Caco-2 (cell line): ENCODE measurements at regions not wholly inside any gene's neighbourhood (a gene's known extent, or its start where the extent isn't known, plus 50 kb on each side); places are given as distances from the start of the nearest gene placed in this dataset.

ENCODE experiments used
- BruUV-seq: library from RNA; stranded (reverse); fragments of 400-500 nt; replicated peaks from 2 replicates; lab custom pipeline; 2021; lab: Mats Ljungman, UMichigan
- CTCF ChIA-PET: fragments of 300-600 bp; sonication (Branson Sonifier 250); formaldehyde crosslinking; loops from one replicate; lab custom pipeline; 2022; ENCODE audit warnings: antibody characterized with exemption; lab: Charles Lee
- POLR2A ChIA-PET: fragments of 300-600 bp; sonication (Branson Sonifier 250); formaldehyde crosslinking; loops from one replicate; lab custom pipeline; 2022; ENCODE audit warnings: antibody characterized with exemption; lab: Charles Lee
- DNase-seq, 2 experiments: peaks; one replicate each; pipeline versions ENCODE4 v3.0.0 to v3.0.0-alpha.2; 2020 to 2022
- H3K27me3 ChIP-seq: replicated peaks from 2 replicates; pipeline ENCODE4 v1.6.0; 2011; ENCODE audit warnings: low read length; ENCODE audit not compliant: control insufficient read depth, insufficient read depth
- H3K36me3 ChIP-seq: 2 replicates; pipeline ENCODE4 v1.5.1; 2011; ENCODE audit warnings: low read length; ENCODE audit not compliant: control insufficient read depth, insufficient read depth
- H3K4me1 ChIP-seq: fragments of 250-450 bp; sonication (Bioruptor Pico); 2 replicates; pipeline ENCODE4 v1.5.1; 2020; ENCODE audit warnings: mild to moderate bottlenecking
- H3K4me3 ChIP-seq: 2 replicates; pipeline ENCODE4 v1.5.1; 2011; ENCODE audit warnings: low read depth, mild to moderate bottlenecking, control low read depth, low read length
- H3K9me3 ChIP-seq: fragments of 250-450 bp; sonication (Bioruptor Pico); 2 replicates; pipeline ENCODE4 v1.5.1; 2020; ENCODE audit warnings: mild to moderate bottlenecking, moderate library complexity
- H3K27ac Mint-ChIP-seq: one replicate; pipeline ENCODE4 v1.8.0; 2022; ENCODE audit warnings: mixed read lengths; ENCODE audit not compliant: unreplicated experiment
- H3K27me3 Mint-ChIP-seq: one replicate; pipeline ENCODE4 v1.8.0; 2022; ENCODE audit warnings: mixed read lengths; ENCODE audit not compliant: insufficient read depth, unreplicated experiment
- H3K36me3 Mint-ChIP-seq: one replicate; pipeline ENCODE4 v1.8.0; 2022; ENCODE audit warnings: mild to moderate bottlenecking, mixed read lengths; ENCODE audit not compliant: insufficient read depth, unreplicated experiment
- H3K4me1 Mint-ChIP-seq: one replicate; pipeline ENCODE4 v1.8.0; 2022; ENCODE audit warnings: low read depth, mixed read lengths; ENCODE audit not compliant: unreplicated experiment
- H3K4me3 Mint-ChIP-seq: one replicate; pipeline ENCODE4 v1.8.0; 2022; ENCODE audit warnings: mild to moderate bottlenecking, moderate library complexity, mixed read lengths; ENCODE audit not compliant: unreplicated experiment
- H3K9me3 Mint-ChIP-seq: one replicate; pipeline ENCODE4 v1.8.0; 2022; ENCODE audit warnings: mixed read lengths; ENCODE audit not compliant: unreplicated experiment
- CTCF ChIP-seq, 2 experiments: fragments of 200-600 bp in 1 of 2; IDR thresholded peaks; 1 replicate in 1 of 2; 2 replicates in 1 of 2; pipeline versions ENCODE4 v1.5.1 to v1.8.0; 2011 to 2022; ENCODE audit warnings: antibody characterized with exemption in 1 of 2, control low read depth in 1 of 2, inconsistent platforms in 1 of 2, low read depth in 1 of 2, low read length in 1 of 2, mild to moderate bottlenecking in 1 of 2, moderate library complexity in 1 of 2; ENCODE audit not compliant: insufficient read depth in 1 of 2, severe bottlenecking in 1 of 2, unreplicated experiment in 1 of 2
- intact Hi-C: fragments of 100-400 bp; cut with micrococcal nuclease; formaldehyde crosslinking; loops from one replicate; pipeline ENCODE4 v1.10.0; 2022; ENCODE audit not compliant: unreplicated experiment

- intact Hi-C loops: no loop called here
- no peak overlapping the region for H3K27ac Mint-ChIP-seq
- H3K9me3 Mint-ChIP-seq: no peaks in the 10 kb centered on the region
- BruUV-seq: no TSS peak
- no peaks in the 10 kb centered on the region for H3K27me3 Mint-ChIP-seq
- DNase-seq: no peak
- POLR2A ChIA-PET: no interaction called here
- no peaks in the 10 kb centered on the region for H3K9me3 ChIP-seq
- no peaks in the 10 kb centered on the region for H3K36me3 Mint-ChIP-seq
- no peak overlapping the region for H3K4me3 ChIP-seq
- H3K27me3 ChIP-seq: no peaks in the 10 kb centered on the region
- TF ChIP-seq CTCF (IDR thresholded peaks at IDR 0.05; ENCODE audit: insufficient read depth in 1 of 2, low read depth in 1 of 2, low read length in 1 of 2, severe bottlenecking in 1 of 2, unreplicated experiment in 1 of 2): no peak
- CTCF ChIA-PET: no interaction called here
- no peaks in the 10 kb centered on the region for H3K4me1 Mint-ChIP-seq
- no peaks in the 10 kb centered on the region for H3K36me3 ChIP-seq
- no peak overlapping the region for H3K4me3 Mint-ChIP-seq
- H3K4me1 ChIP-seq: no peaks in the 10 kb centered on the region
Observed at GRCh38 chrX:78476701-78477100, 149.3 kb upstream of the CYSLTR1 start.

GRCh38 chrX:78456909-78457308, 129.5 kb upstream of the CYSLTR1 start:
- no peak for DNase-seq
- CTCF ChIA-PET: no interaction called here
- Histone ChIP-seq H3K36me3 (no peaks in the 10 kb centered on the region), H3K27me3 (no peaks in the 10 kb centered on the region), H3K9me3 (no peaks in the 10 kb centered on the region), H3K4me1 (no peaks in the 10 kb centered on the region), H3K4me3 (no peak overlapping the region)
- intact Hi-C loops: no loop called here
- Mint-ChIP-seq H3K36me3 (no peaks in the 10 kb centered on the region), H3K9me3 (no peaks in the 10 kb centered on the region), H3K27me3 (no peaks in the 10 kb centered on the region), H3K27ac (no peak overlapping the region), H3K4me3 (no peak overlapping the region), H3K4me1 (no peaks in the 10 kb centered on the region)
- BruUV-seq: no TSS peak
- TF ChIP-seq CTCF (IDR thresholded peaks at IDR 0.05; ENCODE audit: insufficient read depth in 1 of 2, low read depth in 1 of 2, low read length in 1 of 2, severe bottlenecking in 1 of 2, unreplicated experiment in 1 of 2): no peak
- POLR2A ChIA-PET: no interaction called here

- H3K27me3 Mint-ChIP-seq: no peaks in the 10 kb centered on the region
- intact Hi-C loops: no loop called here
- H3K36me3 Mint-ChIP-seq: no peaks in the 10 kb centered on the region
- H3K9me3 Mint-ChIP-seq: no peaks in the 10 kb centered on the region
- Histone ChIP-seq H3K9me3 (no peaks in the 10 kb centered on the region), H3K27me3 (no peaks in the 10 kb centered on the region), H3K4me3 (no peak overlapping the region), H3K36me3 (no peaks in the 10 kb centered on the region), H3K4me1 (no peaks in the 10 kb centered on the region)
- H3K4me1 Mint-ChIP-seq: no peaks in the 10 kb centered on the region
- ChIA-PET CTCF (no interaction called here), POLR2A (no interaction called here)
- DNase-seq: no peak
- H3K27ac Mint-ChIP-seq: no peak overlapping the region
- BruUV-seq: no TSS peak
- no peak for TF ChIP-seq CTCF (IDR thresholded peaks at IDR 0.05; ENCODE audit: insufficient read depth in 1 of 2, low read depth in 1 of 2, low read length in 1 of 2, severe bottlenecking in 1 of 2, unreplicated experiment in 1 of 2)
- H3K4me3 Mint-ChIP-seq: no peak overlapping the region
Observed at GRCh38 chrX:78455901-78456300, 128.5 kb upstream of the CYSLTR1 start.
